CD4-positive, alpha-beta T cell treated with Interleukin-15 for 4 hours (primary cell): ENCODE measurements at regions not wholly inside any gene's neighbourhood (a gene's known extent, or its start where the extent isn't known, plus 50 kb on each side); places are given as distances from the start of the nearest gene placed in this dataset.
"Not testable (repeated sequence)": the region's sequence is repeated elsewhere in the genome, so short reads cannot be mapped to it uniquely, and the experiment has no call there.

Source experiments
- DNase-seq: peaks from one replicate; pipeline ENCODE4 v3.0.0-alpha.2; 2020; ENCODE audit warnings: low spot score

DNA sequence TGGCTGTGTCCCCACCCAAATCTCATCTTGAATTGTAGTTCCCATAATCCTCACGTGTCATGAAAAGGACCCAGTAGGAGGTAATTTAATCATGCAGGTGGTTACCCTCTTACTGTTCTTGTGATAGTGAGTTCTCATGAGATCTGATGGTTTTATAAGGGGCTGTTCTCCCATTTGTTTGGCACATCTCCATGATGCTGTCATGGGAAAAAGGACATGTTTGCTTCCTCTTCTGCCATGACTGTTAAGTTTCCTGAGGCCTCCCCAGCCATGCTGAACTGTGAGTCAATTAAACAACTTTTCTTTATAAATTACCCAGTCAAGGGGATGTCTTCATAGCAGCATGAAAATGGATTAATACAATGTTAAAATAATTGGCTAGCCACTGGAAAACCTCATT, 243.3 kb upstream of the MKLN1 start:
- not testable (repeated sequence) for DNase-seq

DNA sequence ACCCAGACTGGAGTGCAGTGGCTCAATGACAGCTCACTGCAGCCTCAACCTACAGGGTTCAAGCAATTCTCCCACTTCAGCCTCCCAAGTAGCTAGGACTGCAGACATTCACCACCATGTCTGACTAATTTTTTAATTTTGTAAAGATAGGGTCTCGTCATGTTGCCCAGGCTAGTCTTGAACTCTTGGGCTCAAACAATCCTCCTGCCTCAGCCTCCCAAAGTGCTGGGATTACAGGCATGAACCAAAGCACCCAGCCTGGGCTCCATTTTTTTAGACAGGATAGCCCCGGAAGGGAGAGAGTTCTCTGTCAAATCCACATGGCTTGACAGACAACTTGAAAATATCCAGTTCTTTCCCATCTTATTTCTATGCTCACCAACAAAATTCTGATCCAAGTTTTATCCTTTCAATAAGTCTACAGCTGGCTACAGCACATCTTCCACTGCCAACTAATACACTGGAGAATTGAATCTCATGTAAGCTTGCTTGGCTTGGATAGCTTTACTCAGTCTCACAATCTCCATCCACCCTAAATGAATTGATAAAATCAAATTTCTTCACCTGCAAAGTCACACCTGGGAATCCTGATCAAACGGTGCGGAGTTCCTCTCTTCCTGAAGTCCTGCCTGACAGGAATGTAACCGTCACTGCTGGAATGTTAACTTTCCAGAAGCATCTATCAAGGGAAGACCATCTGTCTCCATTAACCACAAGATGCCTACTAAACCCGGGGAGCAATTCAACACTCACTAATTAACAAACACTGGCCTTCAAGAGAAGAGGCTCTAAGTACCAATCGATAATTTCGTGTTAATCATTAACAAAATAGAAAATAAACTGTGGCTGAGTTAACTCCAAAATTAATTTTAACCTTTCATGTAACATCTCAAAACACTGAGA, 239.7 kb upstream of the MKLN1 start:
- no peak for DNase-seq

DNA sequence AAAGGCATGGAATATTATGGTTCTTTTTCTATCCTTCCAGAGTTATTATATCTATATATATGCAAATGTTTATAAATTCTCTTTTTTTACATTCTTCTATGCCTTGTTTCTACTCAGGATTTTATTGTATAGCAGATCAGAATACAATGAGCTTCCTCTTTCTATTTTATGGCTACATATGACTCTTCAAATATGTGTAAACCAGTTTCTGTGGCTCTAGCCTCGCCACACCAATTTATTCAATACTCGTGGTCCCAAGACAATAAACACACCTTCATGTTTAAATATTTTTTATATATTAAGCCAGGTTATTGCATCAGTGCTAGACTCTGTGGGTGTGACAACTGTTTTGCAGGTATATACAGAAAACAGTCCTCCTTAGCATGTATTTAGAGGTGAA, 237.5 kb upstream of the MKLN1 start:
- no peak for DNase-seq

DNA sequence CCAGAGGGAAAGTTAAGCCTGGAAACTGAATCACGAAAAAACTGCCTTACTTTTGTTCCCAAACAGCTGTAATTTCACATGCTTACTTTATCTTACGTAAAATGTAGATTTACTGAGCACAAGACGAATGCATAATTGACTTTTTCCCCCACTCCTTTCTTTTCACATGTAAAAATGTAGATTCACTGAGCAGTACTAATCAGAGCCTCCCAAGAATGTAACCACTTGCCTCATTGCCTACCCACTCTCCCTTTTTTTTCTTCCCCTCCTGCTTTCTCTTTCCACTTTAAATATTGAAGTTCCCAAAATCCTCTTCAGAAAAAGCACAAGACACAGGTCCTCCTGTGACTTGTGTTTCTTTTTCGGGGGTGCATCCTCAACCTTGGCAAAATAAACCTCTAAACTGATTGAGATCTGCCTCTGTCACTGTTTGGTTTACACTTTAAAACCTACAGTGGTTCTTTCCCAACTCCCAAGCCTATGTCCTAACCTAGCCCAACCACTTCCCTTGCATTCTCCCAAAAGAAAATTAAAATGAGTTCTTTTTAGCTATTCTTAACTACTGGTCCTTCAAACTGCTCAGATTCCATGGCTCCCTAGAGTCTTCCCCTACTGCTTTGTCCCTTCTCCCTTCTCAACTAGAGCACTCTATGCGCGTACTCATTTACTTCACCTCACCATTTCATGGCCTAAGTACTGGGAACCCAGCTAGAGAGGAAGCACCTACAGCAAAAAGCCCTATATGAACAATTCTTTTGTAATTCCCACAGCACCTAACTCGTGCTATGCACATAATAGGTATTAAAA, 236.6 kb upstream of the MKLN1 start:
- no peak for DNase-seq

DNA sequence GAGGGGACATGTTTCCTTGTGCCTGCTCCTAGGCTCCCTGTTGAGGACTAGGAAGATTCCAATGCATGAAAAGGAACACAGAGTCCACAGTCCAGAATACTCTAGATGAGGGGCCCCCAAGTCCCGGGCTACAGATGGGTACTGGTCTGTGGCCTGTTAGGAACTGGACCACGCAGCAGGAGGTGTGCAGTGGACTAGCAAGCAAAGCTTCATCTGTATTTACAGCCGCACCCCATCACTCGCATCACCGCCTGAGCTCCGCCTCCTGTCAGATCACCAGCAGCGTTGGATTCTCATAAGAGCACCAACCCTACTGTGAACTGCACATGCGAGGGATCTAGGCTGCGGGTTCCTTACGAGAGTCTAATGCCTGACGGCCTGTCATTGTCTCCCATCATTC, 233.0 kb upstream of the MKLN1 start:
- no peak for DNase-seq

DNA sequence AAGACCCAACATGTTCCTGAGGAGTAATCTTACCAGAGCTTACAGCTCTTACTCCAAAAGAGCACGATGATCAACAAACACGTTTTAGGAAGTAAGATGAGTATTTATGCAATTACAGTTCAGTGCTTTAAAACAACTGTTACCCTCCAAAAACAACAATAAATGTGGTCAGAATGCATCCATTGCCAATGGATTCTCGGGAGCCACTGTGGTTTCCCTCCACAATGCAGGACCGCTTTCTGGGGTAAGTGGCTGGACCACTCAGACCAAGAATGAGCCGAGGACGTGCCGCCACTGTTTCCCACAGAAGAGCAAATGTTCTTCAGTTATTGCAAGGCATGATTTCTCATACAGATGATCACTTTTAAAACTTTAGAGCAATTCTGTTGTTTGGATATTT, 232.3 kb upstream of the MKLN1 start:
- no peak for DNase-seq

DNA sequence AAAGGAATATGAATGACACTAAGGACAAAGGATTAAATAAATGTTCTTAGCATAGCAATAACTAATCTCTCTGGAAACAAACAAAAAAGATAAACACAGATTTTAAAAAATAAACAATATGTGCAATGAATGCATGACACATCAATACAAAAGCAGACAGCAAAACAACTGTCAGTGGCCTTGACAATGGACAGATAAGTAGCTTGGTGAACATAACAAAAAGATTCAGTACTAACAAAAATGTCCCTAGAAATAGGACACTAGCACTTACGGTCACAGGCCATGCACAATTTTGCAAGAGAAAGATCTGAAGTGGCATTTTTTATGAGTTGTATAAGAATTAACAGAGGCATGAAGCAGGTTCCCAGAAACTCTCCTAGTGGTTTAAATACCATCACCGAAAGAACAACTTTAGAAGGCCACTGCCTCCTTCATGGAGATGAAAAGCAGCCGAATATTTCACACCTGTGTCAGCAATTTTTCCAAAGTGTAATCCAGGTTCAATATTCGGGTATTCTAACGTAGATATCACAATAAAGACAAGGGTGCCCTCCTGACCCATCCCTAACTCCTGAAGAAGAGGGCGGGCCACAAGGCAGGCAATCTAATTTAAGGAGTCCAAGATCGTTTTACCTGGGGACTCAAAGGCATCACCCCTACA, 231.3 kb upstream of the MKLN1 start:
- no peak for DNase-seq

DNA sequence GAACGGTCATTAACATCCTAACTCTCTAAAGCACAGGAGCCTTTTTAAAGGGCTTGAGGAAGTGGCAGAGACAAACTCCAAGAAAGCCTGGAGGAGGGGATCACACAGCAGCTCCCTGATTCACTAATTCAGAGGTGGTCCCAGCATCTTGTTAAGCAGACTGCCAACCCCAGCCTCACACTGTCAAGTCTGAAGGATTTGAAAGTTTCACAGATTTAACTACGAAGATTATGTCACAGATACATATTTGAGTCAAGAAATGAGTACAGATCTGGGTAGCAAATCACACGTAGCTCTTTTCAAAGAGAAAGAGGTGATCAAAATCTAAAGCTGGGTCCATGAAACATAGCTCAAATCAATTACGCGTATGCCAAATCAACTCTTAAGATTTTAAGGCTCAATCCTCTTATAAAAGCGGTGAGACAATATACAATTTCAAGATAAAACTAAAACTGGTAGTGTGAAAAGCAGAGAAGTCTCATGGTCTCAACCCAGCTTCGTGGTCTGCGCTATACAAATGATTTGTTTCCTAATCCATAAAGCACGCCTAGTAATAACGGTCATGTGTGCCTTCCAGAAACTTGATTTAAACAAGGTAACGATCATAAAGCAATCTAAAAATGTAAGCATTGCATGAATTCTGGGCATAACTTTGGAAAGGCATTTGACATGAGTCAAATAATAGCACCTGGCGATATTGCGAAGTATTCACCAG, 229.9 kb upstream of the MKLN1 start:
- no peak for DNase-seq

DNA sequence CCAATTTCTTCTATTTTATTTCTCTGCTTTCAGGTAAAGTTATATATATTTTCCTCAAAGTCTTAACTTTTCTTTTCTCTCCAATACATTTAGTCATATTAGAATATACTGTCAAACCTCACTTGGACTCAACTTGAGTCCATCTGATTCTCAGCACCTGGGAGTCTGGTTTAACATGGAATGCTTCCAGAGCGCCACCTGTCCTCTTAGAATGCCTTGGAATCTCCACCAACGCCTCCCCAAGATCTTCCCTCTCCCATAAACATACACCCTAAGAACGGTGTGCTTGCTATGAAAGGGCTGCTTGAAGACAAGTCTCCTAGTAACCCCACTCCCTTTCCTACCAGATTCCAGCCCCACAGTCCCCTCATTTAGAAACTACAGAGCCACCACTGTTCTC, 229.1 kb upstream of the MKLN1 start:
- no peak for DNase-seq

DNA sequence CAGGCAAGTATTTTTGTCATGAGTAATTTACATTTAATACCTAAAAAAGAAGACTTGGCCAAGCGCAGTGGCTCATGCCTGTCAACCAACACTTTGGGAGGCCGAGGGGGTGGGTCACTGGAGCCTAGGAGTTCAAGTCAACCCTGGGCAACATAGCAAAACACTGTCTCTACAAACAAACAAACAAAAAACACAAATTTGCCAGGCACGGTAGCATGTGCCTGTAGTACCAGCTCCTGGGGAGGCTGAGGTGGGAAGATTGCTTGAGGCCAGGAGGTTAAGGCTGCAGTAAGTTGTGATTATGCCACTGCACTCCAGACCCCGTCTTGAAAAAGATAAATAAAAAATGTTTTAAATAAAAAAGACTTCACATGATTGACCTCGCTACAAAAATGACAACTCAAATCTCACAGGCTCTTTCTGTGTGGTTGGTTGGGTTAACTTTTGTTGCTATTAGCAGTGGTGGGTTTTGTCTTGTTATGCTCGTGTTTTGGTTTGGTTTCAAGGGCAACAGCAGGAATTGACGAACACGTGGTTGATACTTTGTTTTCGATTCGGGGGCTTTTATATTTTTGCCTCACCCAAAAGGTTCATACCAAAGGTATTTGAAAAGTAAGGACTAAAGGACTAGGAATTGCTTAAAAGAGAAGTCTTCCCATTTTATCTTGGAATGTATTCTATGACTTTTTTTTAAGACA, 227.2 kb upstream of the MKLN1 start:
- DNase-seq, result peak; percentile 74

DNA sequence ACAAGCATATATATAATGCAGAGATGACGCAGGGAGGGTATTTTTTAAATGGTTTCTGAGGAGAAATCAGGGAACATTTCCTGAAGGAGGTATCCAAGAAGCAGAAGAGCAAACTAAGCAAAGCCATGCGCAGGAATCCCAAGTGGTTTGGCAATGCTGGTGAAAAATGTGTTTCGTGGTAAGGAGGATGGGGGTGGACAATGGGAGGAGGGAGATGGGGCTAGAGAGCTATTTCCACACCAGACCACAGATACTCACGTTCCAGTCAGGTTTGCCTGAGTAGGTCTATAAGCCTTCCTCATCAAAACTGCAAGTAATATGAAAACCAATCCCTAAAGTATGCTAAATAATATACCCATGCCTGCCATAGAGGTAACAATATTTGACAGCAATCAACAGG, 223.7 kb upstream of the MKLN1 start:
- DNase-seq, result no peak

DNA sequence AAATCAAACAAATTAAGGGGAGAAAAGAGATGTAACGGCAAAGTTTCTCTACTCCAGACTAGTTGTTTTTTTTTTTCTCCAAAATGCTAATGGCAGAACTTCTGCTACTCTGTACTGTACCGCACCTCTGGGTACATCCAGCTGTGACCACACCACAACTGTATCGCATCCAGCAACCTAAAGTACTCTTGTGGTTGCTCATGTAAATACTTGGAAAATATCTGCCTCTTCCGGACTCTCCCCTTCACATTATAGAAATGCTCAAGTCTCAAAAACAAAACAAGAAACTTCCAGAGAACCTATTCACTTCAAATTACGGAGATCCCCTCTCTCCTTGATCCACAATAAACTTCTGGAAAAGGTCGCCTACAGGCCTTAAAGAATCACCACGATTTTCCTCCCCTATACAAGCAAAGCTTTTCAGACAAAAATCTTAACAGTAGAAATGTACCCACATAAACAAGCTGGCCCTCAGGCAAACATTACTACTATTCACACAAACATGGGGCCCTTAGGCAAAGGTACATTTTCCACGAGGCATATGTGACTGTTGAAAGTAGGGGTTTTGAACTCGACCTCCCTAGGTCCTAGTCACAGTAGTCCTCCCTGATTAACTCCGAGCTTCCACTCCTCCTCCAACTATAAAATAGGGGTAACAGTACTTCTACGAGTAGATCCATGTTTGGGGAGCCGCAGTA, 222.9 kb upstream of the MKLN1 start:
- DNase-seq, result no peak

DNA sequence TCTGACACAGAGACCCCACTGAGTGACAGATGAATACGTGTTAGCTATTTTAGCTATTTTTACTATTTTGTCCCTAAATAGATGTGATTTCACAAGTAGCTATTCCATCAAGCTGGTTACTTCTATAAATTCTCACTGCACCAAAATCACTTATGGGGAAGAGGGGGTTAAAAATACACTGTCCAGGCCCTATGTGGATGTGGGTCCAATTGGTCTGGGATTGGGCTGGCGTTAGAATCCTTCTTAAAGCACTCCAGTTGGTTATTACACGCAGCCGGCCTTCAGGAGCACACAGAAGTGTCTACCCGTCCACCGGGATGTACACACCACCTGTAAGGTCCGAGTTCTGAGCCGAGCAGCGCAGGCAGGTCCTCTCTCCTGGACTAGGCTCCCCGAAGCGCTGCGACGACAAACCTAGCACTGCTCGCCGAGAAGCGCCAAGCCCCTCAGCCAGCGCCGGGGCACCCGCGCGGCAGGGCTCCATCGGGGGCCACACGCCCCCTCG, 222.3 kb upstream of the MKLN1 start:
- no peak for DNase-seq

DNA sequence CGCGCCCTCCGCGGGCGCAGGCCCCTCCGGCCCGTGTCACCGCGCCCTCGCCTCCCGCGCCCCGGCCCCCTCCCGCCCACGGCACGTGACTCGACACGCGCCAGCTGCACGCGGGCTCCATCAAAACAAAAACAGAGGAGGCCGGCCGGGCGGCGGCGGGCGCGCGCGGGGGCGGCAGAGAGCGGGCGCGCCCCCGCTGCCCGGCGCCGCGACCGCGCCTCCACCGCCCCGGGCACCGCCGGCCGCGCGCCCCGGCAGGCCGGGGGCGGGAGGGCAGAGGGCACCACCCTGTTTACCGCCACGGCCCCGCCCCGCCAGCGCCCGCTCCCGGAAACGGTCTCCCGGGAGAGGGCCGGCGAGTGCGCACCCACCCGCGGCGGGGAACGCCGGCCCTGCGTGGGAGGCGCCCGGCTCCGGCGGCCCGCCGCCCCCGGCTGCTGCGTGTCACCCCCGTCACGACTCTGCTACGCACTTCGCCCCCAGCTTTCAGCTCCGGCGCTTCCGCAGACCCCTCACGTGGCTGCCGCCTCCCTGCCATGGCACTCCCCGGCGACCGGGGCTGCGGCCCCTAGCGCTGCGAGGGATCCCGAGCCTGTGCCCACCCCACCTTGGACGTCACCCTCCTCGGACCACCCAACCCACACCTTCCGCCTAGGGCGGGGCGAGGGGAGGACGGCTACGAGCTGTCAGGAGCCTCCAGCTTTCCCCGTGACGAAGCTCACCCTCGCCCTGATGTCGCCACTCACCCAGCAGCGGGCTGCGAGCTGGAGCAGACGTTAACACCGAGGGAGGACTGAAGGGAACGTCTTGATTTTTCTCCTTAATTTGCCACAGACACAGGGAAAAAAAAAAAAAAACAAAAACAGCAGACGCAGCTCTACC, 221.6 kb upstream of the MKLN1 start:
- peak; percentile 81 for DNase-seq

DNA sequence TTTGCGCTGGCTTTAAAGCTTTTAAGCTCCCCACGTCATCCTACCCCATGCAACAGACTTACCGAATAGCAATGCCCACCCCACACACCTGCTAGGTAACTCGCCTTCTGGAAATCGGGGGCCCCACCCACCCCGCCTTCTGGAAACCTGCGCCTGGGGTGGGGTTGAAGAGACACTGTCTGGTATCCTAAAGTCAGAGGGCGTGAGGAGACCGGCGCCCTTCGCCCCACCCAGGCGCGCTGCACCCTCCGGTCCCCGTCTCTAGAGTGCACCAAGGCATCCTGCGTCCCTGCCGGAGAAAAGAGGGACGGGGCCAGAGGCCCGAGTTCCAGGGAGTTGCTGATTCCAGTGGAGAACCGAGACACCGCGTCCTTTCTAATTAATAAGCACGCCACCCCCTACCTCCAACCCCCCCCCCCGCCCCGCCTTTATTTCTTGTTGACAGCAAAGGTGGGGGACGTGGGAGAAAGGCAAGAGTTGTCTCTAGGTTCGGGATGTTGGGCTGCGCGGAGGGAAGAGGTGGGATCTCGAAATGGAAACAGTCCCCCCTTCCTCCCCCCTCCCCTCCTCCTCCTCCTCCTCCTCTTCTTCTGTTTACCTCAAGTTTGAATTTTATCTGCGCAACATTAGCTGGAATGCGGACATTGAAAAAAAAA, 220.9 kb upstream of the MKLN1 start:
- DNase-seq, result peak; percentile 62

DNA sequence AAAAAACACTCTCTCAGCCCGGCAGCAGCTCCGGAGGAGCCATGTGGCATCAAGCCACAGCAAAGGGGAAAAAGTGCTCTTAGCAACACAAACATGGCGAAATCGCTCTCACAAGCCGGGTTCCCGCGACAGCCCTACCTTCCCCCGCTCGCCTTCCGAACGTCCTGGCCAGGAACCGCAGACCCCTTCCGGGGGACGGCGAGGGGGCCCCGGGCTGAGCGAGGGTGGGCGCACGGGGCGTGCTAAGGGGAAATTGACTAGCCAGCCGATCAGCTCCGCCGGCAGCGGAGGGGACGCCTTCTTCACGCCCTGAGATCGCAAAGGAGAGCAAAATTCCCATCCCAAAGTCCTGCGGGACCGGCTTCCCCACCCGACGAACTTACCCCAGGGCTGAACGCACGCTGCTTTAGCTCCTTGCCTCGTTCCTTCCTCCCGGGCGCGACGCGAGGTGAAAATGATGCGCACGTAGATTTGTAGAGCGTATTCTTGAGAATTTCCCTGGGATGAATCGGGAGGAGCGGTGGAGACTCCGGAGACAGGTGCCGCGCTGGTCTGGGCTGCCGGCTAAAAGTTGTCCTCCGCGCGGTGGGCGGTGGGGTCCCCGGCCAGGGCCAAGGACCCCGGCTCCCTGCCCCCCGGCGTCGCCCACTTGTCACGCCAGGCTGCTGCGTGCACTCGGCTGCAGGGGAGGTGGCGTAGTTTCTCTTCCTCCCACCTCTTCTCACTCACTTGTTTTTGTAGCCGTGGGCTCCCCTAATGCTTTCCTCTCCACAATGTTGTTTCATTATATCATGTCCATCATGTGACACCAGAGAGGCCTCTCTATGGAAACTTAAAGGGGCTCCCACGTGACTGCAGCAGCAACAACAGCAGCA, 220.1 kb upstream of the MKLN1 start:
- DNase-seq, result peak; percentile 84

DNA sequence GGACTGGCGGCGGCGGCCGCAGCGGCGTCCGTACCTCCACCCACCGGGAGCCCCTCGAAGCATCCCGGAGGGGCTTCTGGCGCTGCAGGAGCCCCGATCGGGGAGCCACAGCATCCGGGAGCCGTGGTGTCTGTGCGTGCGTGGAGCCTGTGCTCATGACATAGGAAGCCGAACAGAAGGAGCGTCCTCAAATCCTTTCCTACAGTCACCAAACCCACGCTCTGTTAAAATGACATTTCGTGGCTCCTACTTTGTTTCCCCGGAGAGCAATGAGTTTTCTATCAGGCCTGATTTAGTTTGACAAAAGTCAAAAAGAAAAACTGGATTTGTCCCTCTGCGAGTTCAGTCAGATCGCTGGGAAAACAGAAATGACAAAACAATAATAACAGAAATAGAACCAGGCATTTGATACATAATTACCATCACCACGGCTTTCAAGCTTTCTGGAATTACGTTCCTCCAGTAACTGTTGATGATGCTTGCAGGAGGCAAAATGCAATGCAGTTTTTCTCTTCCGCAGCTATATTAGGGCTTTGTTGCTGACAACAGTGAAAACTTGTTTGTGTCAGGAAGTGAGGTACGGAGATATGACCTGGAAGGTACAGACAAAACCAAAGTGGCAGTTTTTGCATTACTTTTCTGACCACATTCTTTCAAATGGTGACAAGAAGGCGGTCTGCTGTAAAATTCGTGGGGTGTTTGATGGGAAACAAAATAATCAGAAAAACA, 219.3 kb upstream of the MKLN1 start:
- DNase-seq, result peak; percentile 76
